ENCODE measurements at regions not wholly inside any gene's neighbourhood (a gene's known extent, or its start where the extent isn't known, plus 50 kb on each side); places are given as distances from the start of the nearest gene placed in this dataset.

- DNase-seq (ENCODE audit: low read depth, low spot score) (no peak), FAIRE-seq (no peak)
- dilution Hi-C loops (cut with MboI; ENCODE audit: extremely low pct_ligation_motif_present, low sequenced_read_pairs): no loop called here
- H3K9me1 ChIP-seq (ENCODE audit: control insufficient read depth, extremely low read depth, insufficient read depth, low read length): no peaks in the 10 kb centered on the region
- H3K27ac ChIP-seq (ENCODE audit: control insufficient read depth, insufficient read depth, low read length): no peak overlapping the region
- no peaks in the 10 kb centered on the region for H3K9me3 ChIP-seq (ENCODE audit: control insufficient read depth, low read depth, low read length)
- TF ChIP-seq, protein P1, sequence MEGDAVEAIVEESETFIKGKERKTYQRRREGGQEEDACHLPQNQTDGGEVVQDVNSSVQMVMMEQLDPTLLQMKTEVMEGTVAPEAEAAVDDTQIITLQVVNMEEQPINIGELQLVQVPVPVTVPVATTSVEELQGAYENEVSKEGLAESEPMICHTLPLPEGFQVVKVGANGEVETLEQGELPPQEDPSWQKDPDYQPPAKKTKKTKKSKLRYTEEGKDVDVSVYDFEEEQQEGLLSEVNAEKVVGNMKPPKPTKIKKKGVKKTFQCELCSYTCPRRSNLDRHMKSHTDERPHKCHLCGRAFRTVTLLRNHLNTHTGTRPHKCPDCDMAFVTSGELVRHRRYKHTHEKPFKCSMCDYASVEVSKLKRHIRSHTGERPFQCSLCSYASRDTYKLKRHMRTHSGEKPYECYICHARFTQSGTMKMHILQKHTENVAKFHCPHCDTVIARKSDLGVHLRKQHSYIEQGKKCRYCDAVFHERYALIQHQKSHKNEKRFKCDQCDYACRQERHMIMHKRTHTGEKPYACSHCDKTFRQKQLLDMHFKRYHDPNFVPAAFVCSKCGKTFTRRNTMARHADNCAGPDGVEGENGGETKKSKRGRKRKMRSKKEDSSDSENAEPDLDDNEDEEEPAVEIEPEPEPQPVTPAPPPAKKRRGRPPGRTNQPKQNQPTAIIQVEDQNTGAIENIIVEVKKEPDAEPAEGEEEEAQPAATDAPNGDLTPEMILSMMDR (optimal IDR thresholded peaks at IDR 0.05 in 1 of 3, IDR thresholded peaks at IDR 0.05 in 1 of 3, conservative IDR thresholded peaks at IDR 0.05 in 1 of 3; ENCODE audit: extremely low read depth in 1 of 3, insufficient read depth in 2 of 3, low read length in 3 of 3): no peak
- TF ChIP-seq EZH2 (IDR thresholded peaks at IDR 0.05; ENCODE audit: low read length): no peak
- no peak overlapping the region for H3K9ac ChIP-seq (ENCODE audit: control insufficient read depth, extremely low read depth, insufficient read depth, low read length)
- no peak overlapping the region for H3K4me3 ChIP-seq (ENCODE audit: control insufficient read depth in 2 of 3, extremely low read depth in 1 of 3, insufficient read depth in 2 of 3, low read depth in 1 of 3, low read length in 3 of 3)
- no peaks in the 10 kb centered on the region for H3K4me1 ChIP-seq (ENCODE audit: control insufficient read depth, extremely low read depth, insufficient read depth, low read length)
- H3K79me2 ChIP-seq (ENCODE audit: control insufficient read depth, insufficient read depth, low read length): no peaks in the 10 kb centered on the region
- no peaks in the 10 kb centered on the region for H3K36me3 ChIP-seq (ENCODE audit: control insufficient read depth in 2 of 2, extremely low read depth in 1 of 2, insufficient read depth in 2 of 2, low read length in 2 of 2)
- no peaks in the 10 kb centered on the region for H4K20me1 ChIP-seq (ENCODE audit: control insufficient read depth, extremely low read depth, insufficient read depth, low read length)
- H2AFZ ChIP-seq (ENCODE audit: control insufficient read depth, low read length): no peak overlapping the region
- no peaks in the 10 kb centered on the region for H3K27me3 ChIP-seq (ENCODE audit: control insufficient read depth, extremely low read depth, insufficient read depth, low read length)
- no peak overlapping the region for H3K4me2 ChIP-seq (ENCODE audit: control insufficient read depth, extremely low read depth, insufficient read depth, low read depth, low read length)
Measured at GRCh38 chr18:70554854-70555445, 266.1 kb downstream of the SOCS6 start.

- no peaks in the 10 kb centered on the region for H3K36me3 ChIP-seq (ENCODE audit: control insufficient read depth in 2 of 2, extremely low read depth in 1 of 2, insufficient read depth in 2 of 2, low read length in 2 of 2)
- H3K9me1 ChIP-seq (ENCODE audit: control insufficient read depth, extremely low read depth, insufficient read depth, low read length): no peaks in the 10 kb centered on the region
- H3K4me3 ChIP-seq (ENCODE audit: control insufficient read depth in 2 of 3, extremely low read depth in 1 of 3, insufficient read depth in 2 of 3, low read depth in 1 of 3, low read length in 3 of 3): no peak overlapping the region
- no peak overlapping the region for H3K9ac ChIP-seq (ENCODE audit: control insufficient read depth, extremely low read depth, insufficient read depth, low read length)
- TF ChIP-seq, protein P1 (optimal IDR thresholded peaks at IDR 0.05 in 1 of 3, IDR thresholded peaks at IDR 0.05 in 1 of 3, conservative IDR thresholded peaks at IDR 0.05 in 1 of 3; ENCODE audit: extremely low read depth in 1 of 3, insufficient read depth in 2 of 3, low read length in 3 of 3): no peak
- TF ChIP-seq EZH2 (IDR thresholded peaks at IDR 0.05; ENCODE audit: low read length): no peak
- H3K27ac ChIP-seq (ENCODE audit: control insufficient read depth, insufficient read depth, low read length): no peak overlapping the region
- DNase-seq (ENCODE audit: low read depth, low spot score) (no peak), FAIRE-seq (no peak)
- H4K20me1 ChIP-seq (ENCODE audit: control insufficient read depth, extremely low read depth, insufficient read depth, low read length): no peaks in the 10 kb centered on the region
- H3K9me3 ChIP-seq (ENCODE audit: control insufficient read depth, low read depth, low read length): no peaks in the 10 kb centered on the region
- dilution Hi-C loops (cut with MboI; ENCODE audit: extremely low pct_ligation_motif_present, low sequenced_read_pairs): no loop called here
- H2AFZ ChIP-seq (ENCODE audit: control insufficient read depth, low read length): no peak overlapping the region
- no peaks in the 10 kb centered on the region for H3K27me3 ChIP-seq (ENCODE audit: control insufficient read depth, extremely low read depth, insufficient read depth, low read length)
- no peaks in the 10 kb centered on the region for H3K4me1 ChIP-seq (ENCODE audit: control insufficient read depth, extremely low read depth, insufficient read depth, low read length)
- H3K79me2 ChIP-seq (ENCODE audit: control insufficient read depth, insufficient read depth, low read length): no peaks in the 10 kb centered on the region
- no peak overlapping the region for H3K4me2 ChIP-seq (ENCODE audit: control insufficient read depth, extremely low read depth, insufficient read depth, low read depth, low read length)
Measured at GRCh38 chr18:70553936-70554260, 265.1 kb downstream of the SOCS6 start.
